HepG2 (cell line): ENCODE measurements at regions not wholly inside any gene's neighbourhood (a gene's known extent, or its start where the extent isn't known, plus 50 kb on each side); places are given as distances from the start of the nearest gene placed in this dataset.

ENCODE experiments used
- FOXA1 ChIP-seq, 2 experiments: fragments of 450-650 bp in 1 of 2; sonication (generic) in 1 of 2; formaldehyde crosslinking in 1 of 2; IDR thresholded peaks; 2 replicates each; pipeline versions ENCODE4 v1.4.0 to v1.6.1; 2016 to 2020; ENCODE audit warnings: missing genetic modification reagents in 1 of 2
- FOXA3 ChIP-seq: IDR thresholded peaks from 2 replicates; pipeline ENCODE4 v1.6.1; 2016; ENCODE audit warnings: missing genetic modification reagents, missing compliant biosample characterization
- KLF16 ChIP-seq, 2 experiments: sonication (generic) in 1 of 2; formaldehyde crosslinking in 1 of 2; IDR thresholded peaks; 2 replicates each; pipeline versions ENCODE4 v1.6.1 to v1.8.0; 2016 to 2023; ENCODE audit warnings: missing genetic modification reagents in 2 of 2, missing compliant biosample characterization in 1 of 2
- NFRKB ChIP-seq: fragments of 450-650 bp; IDR thresholded peaks from 2 replicates; pipeline ENCODE4 v1.6.1; 2017
- SRF ChIP-seq: IDR thresholded peaks from 2 replicates; pipeline ENCODE4 v1.6.1; 2011; ENCODE audit warnings: mild to moderate bottlenecking, low read depth, low read length, moderate library complexity
- ZFX ChIP-seq: sonication (generic); formaldehyde crosslinking; IDR thresholded peaks from 2 replicates; pipeline ENCODE4 v1.4.0; 2020; ENCODE audit warnings: mild to moderate bottlenecking, low read depth, missing genetic modification reagents, moderate library complexity
- ZNF644 ChIP-seq: IDR thresholded peaks from 2 replicates; pipeline ENCODE4 v1.6.1; 2016; ENCODE audit warnings: low read depth
- TF ChIP-seq, protein P1 (sequence below): sonication (generic); formaldehyde crosslinking; IDR thresholded peaks from 2 replicates; pipeline ENCODE4 v1.5.0; 2020; ENCODE audit warnings: mild to moderate bottlenecking, missing genetic modification reagents, moderate library complexity

DNA sequence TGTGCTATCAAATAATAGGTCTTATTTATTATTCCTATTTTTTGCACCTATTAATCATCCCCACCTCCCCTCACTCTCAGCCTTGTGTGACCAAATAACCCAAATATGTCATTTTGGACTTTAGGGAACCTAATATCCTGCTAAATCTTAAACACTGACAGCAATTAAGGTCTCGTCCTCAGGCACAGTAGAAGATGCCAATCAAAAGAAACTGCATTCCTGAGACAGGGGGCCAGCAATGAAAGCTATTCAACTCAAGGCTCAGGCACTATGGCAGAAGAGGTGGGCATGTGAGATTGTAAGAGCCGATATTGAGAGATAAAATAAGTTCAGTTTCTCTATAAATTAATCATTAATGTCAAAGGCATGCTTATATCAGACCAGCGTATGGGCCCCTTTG is 1437.7 kb upstream of the PCDH9 start:
- TF ChIP-seq FOXA3 (no peak), ZNF644 (CRISPR knock-in tag) (no peak), ZFX (CRISPR knock-in tag) (no peak), FOXA1 (IDR thresholded peaks at IDR 0.05) (no peak), FOXA1 (CRISPR knock-in tag; IDR thresholded peaks at IDR 0.05) (no peak), NFRKB (no peak), KLF16 (CRISPR knock-in tag; IDR thresholded peaks at IDR 0.05) (no peak), SRF (no peak)
- TF ChIP-seq, protein P1, sequence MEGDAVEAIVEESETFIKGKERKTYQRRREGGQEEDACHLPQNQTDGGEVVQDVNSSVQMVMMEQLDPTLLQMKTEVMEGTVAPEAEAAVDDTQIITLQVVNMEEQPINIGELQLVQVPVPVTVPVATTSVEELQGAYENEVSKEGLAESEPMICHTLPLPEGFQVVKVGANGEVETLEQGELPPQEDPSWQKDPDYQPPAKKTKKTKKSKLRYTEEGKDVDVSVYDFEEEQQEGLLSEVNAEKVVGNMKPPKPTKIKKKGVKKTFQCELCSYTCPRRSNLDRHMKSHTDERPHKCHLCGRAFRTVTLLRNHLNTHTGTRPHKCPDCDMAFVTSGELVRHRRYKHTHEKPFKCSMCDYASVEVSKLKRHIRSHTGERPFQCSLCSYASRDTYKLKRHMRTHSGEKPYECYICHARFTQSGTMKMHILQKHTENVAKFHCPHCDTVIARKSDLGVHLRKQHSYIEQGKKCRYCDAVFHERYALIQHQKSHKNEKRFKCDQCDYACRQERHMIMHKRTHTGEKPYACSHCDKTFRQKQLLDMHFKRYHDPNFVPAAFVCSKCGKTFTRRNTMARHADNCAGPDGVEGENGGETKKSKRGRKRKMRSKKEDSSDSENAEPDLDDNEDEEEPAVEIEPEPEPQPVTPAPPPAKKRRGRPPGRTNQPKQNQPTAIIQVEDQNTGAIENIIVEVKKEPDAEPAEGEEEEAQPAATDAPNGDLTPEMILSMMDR, result no peak
